ENCODE measurements at regions not wholly inside any gene's neighbourhood (a gene's known extent, or its start where the extent isn't known, plus 50 kb on each side); places are given as distances from the start of the nearest gene placed in this dataset.

DNA sequence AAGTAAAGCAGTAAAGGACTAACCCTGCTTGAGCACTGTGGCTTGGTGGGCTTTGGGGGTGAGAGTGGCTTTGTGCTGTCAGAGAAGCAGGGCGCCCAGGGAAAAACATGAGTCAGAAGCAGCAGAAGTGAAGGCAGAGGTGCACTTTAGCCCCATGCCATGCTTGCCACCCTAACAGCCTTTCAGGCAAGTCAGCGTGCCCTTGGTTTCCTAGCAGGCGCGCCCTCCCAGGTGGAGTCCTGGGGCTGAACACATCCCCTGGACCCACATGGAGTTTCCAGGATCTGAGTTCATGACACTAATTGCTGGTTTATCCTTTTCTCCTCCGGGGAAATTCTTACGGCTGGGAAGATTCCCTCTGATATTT, 106.6 kb downstream of the TLR5 start:
- DNase-seq (ENCODE audit: low read depth in 1 of 2, low spot score in 2 of 2) (no peak), FAIRE-seq (no peak)
- Histone ChIP-seq H3K36me3 (ENCODE audit: control insufficient read depth in 2 of 4, insufficient read depth in 4 of 4, low read length in 3 of 4) (peaks cover 0 to 4% (median 0%) of the 10 kb centered on the region in 4 experiments; a peak in 2 of 8 replicates), H3K4ac (replicated peaks; ENCODE audit: insufficient read length, low read depth, low read length) (no peak overlapping the region), H3K9ac (replicated peaks in 1 of 4; ENCODE audit: extremely low read depth in 1 of 4, low read depth in 3 of 4, low read length in 3 of 4) (no peak overlapping the region), H3K9me3 (ENCODE audit: insufficient read depth in 2 of 2, low read depth in 1 of 2, low read length in 1 of 2) (no peaks in the 10 kb centered on the region), H2BK15ac (ENCODE audit: low read length) (no peak overlapping the region), H3K23me2 (ENCODE audit: low read depth, low read length) (peaks cover 2% of the 10 kb centered on the region; the same call in 1 of the 2 replicates), H3K4me1 (replicated peaks in 1 of 4; ENCODE audit: control insufficient read depth in 3 of 4, insufficient read depth in 4 of 4, low read length in 3 of 4) (peaks cover 5 to 22% (median 14%) of the 10 kb centered on the region in 4 experiments), H3K79me2 (ENCODE audit: control insufficient read depth in 1 of 2, insufficient read depth in 2 of 2, low read length in 2 of 2) (peaks cover 0 to 30% of the 10 kb centered on the region in 2 experiments; a peak in 2 of 4 replicates), H3K79me1 (ENCODE audit: low read depth, low read length) (peaks cover 5% of the 10 kb centered on the region; the same call in 1 of the 2 replicates), H3K4me2 (ENCODE audit: insufficient read depth in 1 of 2, low read depth in 2 of 2, low read length in 2 of 2) (no peak overlapping the region), H4K8ac (ENCODE audit: extremely low read depth, insufficient read depth, low read length) (no peak overlapping the region), H3K56ac (replicated peaks; ENCODE audit: insufficient read length, low read depth, low read length) (no peak overlapping the region), H3K18ac (ENCODE audit: extremely low read depth, low read length) (no peak overlapping the region), H3K27me3 (replicated peaks in 1 of 4; ENCODE audit: control insufficient read depth in 3 of 4, extremely low read depth in 1 of 4, insufficient read depth in 3 of 4, low read length in 3 of 4) (peaks cover 0 to 2% (median 0%) of the 10 kb centered on the region in 4 experiments; a peak in 1 of 7 replicates), H2AK5ac (ENCODE audit: low read depth, low read length) (no peak overlapping the region; the same call in 1 of the 2 replicates), H2BK12ac (ENCODE audit: low read depth, low read length) (peak overlapping the region; percentile 46; the same call in 1 of the 2 replicates), H2BK20ac (ENCODE audit: low read length) (no peak overlapping the region), H3K27ac (ENCODE audit: low read depth, low read length) (no peak overlapping the region), H4K5ac (ENCODE audit: insufficient read length, low read depth, low read length) (no peak overlapping the region), H4K20me1 (replicated peaks in 1 of 2; ENCODE audit: control insufficient read depth in 1 of 2, insufficient read depth in 2 of 2, low read length in 2 of 2) (no peaks in the 10 kb centered on the region), H2AFZ (ENCODE audit: low read length) (no peak overlapping the region), H4K91ac (replicated peaks; ENCODE audit: insufficient read length, low read length) (no peak overlapping the region), H3K23ac (ENCODE audit: insufficient read length) (no peak overlapping the region), H3K14ac (ENCODE audit: insufficient read length) (no peak overlapping the region), H2BK5ac (ENCODE audit: low read depth, low read length) (no peak overlapping the region), H3K4me3 (ENCODE audit: extremely low read depth in 1 of 4, insufficient read depth in 2 of 4, low read depth in 3 of 4, low read length in 4 of 4) (no peak overlapping the region), H2BK120ac (replicated peaks; ENCODE audit: low read depth, low read length) (no peak overlapping the region)
- WGBS, 2 experiments (ENCODE audit: extremely low coverage in 1 of 2, insufficient coverage in 1 of 2, insufficient read length in 1 of 2, insufficient replicate concordance in 2 of 2, low coverage in 1 of 2, low lambda C conversion rate in 2 of 2, missing lambda C conversion rate in 1 of 2) = 95% methylated on average over 6 of the region's 6 CpGs; no CpG with 5 or more reads in 1 of the 2 experiments
- no peak for TF ChIP-seq BRCA1 (IDR thresholded peaks at IDR 0.05; ENCODE audit: low read depth, low read length)
- TF ChIP-seq, protein P1, sequence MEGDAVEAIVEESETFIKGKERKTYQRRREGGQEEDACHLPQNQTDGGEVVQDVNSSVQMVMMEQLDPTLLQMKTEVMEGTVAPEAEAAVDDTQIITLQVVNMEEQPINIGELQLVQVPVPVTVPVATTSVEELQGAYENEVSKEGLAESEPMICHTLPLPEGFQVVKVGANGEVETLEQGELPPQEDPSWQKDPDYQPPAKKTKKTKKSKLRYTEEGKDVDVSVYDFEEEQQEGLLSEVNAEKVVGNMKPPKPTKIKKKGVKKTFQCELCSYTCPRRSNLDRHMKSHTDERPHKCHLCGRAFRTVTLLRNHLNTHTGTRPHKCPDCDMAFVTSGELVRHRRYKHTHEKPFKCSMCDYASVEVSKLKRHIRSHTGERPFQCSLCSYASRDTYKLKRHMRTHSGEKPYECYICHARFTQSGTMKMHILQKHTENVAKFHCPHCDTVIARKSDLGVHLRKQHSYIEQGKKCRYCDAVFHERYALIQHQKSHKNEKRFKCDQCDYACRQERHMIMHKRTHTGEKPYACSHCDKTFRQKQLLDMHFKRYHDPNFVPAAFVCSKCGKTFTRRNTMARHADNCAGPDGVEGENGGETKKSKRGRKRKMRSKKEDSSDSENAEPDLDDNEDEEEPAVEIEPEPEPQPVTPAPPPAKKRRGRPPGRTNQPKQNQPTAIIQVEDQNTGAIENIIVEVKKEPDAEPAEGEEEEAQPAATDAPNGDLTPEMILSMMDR (IDR thresholded peaks at IDR 0.05; ENCODE audit: control extremely low read depth in 1 of 3, insufficient read depth in 1 of 3, low read depth in 1 of 3, low read length in 3 of 3) = no peak
- no peak for TF ChIP-seq TBP (IDR thresholded peaks at IDR 0.05; ENCODE audit: low read depth, low read length)
- TF ChIP-seq, protein P2, sequence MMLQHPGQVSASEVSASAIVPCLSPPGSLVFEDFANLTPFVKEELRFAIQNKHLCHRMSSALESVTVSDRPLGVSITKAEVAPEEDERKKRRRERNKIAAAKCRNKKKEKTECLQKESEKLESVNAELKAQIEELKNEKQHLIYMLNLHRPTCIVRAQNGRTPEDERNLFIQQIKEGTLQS (IDR thresholded peaks at IDR 0.05; ENCODE audit: insufficient read depth, low read depth, low read length) = no peak
- CTCF ChIA-PET (ENCODE audit: partially characterized antibody) = interaction anchor here (1.1 to 1.2 kb wide), 2 partner anchors 19 to 54 kb away, joined by 3 to 4 read pairs; no protein-coding TSS in a partner anchor
- POLR2A ChIA-PET (ENCODE audit: partially characterized antibody) = interaction anchor here (2.0 to 5.7 kb wide), 2 partner anchors 13 to 18 kb away, joined by 9 to 53 read pairs; no protein-coding TSS in a partner anchor
